Caki2 (cell line): ENCODE measurements at regions not wholly inside any gene's neighbourhood (a gene's known extent, or its start where the extent isn't known, plus 50 kb on each side); places are given as distances from the start of the nearest gene placed in this dataset.
A peak's percentile ranks its signal among the peaks of the same experiment; 100 is the strongest.
"Not testable (repeated sequence)": the region's sequence is repeated elsewhere in the genome, so short reads cannot be mapped to it uniquely, and the experiment has no call there.

Experiments
- DNase-seq: peaks from one replicate; pipeline ENCODE4 v3.0.0-alpha.2; 2015; ENCODE audit warnings: low read depth
- in situ Hi-C: cut with HindIII; loops from 2 replicates; pipeline ENCODE4 v1.10.0; 2016; ENCODE audit warnings: low sequenced_read_pairs, low pct_unique_long_range_greater_than_20kb, mixed read lengths

- DNase-seq = no peak
- in situ Hi-C loops = no loop called here
These were observed 75.1 kb upstream of the SPRY4 start for GRCh38 chr5:142399891-142400290.

- DNase-seq = no peak
- in situ Hi-C loops = no loop called here
These were observed 73.9 kb upstream of the SPRY4 start for GRCh38 chr5:142398730-142399055.

- DNase-seq, in situ Hi-C loops: not testable (repeated sequence)
These were observed 73.3 kb upstream of the SPRY4 start for GRCh38 chr5:142398011-142398729.

- in situ Hi-C loops = no loop called here
- no peak for DNase-seq
These were observed 72.4 kb upstream of the SPRY4 start for GRCh38 chr5:142397178-142397577.

GRCh38 chr5:142396436-142397038, 71.7 kb upstream of the SPRY4 start:
- DNase-seq = peak; percentile 23
- in situ Hi-C loops = no loop called here

- in situ Hi-C loops = no loop called here
- no peak for DNase-seq
These were observed 70.5 kb upstream of the SPRY4 start for GRCh38 chr5:142395334-142395733.

GRCh38 chr5:142391058-142391845, 66.4 kb upstream of the SPRY4 start:
- DNase-seq = no peak

GRCh38 chr5:142390334-142390733, 65.5 kb upstream of the SPRY4 start:
- DNase-seq = no peak
- in situ Hi-C loops = no loop called here

More at GRCh38 chr5:142391058-142391845, 66.4 kb upstream of the SPRY4 start:
- in situ Hi-C loops = no loop called here

- in situ Hi-C loops = no loop called here
- no peak for DNase-seq
These were observed 63.9 kb upstream of the SPRY4 start for GRCh38 chr5:142388696-142389095.

GRCh38 chr5:142387024-142387682, 62.3 kb upstream of the SPRY4 start:
- DNase-seq = no peak
- in situ Hi-C loops = no loop called here

- in situ Hi-C loops = no loop called here
These were observed 61.6 kb upstream of the SPRY4 start for GRCh38 chr5:142386137-142387023.

GRCh38 chr5:142385194-142385593, 60.4 kb upstream of the SPRY4 start:
- in situ Hi-C loops = no loop called here
- no peak for DNase-seq

More at GRCh38 chr5:142386137-142387023, 61.6 kb upstream of the SPRY4 start:
- DNase-seq = no peak

GRCh38 chr5:142384014-142384413, 59.2 kb upstream of the SPRY4 start:
- in situ Hi-C loops = no loop called here
- no peak for DNase-seq

GRCh38 chr5:142382186-142382585, 57.4 kb upstream of the SPRY4 start:
- in situ Hi-C loops = no loop called here

GRCh38 chr5:142378737-142379634, 54.2 kb upstream of the SPRY4 start:
- in situ Hi-C loops = no loop called here
- no peak for DNase-seq

More at GRCh38 chr5:142382186-142382585, 57.4 kb upstream of the SPRY4 start:
- no peak for DNase-seq

- in situ Hi-C loops = no loop called here
- no peak for DNase-seq
These were observed 51.2 kb upstream of the SPRY4 start for GRCh38 chr5:142375944-142376411.
